ENCODE measurements at regions not wholly inside any gene's neighbourhood (a gene's known extent, or its start where the extent isn't known, plus 50 kb on each side); places are given as distances from the start of the nearest gene placed in this dataset.

DNA sequence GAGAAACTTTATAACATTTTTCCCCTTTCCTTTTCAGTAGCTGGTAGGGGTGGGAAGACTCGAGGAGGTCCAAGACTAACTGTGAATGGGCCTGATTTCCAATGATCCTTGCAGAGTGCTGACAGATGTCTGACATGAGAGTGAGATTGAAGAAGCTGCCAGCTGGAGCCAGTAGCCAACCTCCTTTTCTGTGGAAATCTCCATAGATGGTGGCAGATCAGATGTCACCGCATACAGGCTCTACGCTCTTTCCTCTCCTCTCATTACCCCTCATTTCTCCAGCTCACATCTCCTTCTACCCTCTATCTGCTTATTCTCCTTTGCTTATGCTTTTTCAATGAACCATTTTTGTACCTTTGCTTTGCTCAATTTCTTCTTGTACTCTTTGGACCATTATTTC lies 395.2 kb upstream of the TNC start:
- TF ChIP-seq, protein P1, sequence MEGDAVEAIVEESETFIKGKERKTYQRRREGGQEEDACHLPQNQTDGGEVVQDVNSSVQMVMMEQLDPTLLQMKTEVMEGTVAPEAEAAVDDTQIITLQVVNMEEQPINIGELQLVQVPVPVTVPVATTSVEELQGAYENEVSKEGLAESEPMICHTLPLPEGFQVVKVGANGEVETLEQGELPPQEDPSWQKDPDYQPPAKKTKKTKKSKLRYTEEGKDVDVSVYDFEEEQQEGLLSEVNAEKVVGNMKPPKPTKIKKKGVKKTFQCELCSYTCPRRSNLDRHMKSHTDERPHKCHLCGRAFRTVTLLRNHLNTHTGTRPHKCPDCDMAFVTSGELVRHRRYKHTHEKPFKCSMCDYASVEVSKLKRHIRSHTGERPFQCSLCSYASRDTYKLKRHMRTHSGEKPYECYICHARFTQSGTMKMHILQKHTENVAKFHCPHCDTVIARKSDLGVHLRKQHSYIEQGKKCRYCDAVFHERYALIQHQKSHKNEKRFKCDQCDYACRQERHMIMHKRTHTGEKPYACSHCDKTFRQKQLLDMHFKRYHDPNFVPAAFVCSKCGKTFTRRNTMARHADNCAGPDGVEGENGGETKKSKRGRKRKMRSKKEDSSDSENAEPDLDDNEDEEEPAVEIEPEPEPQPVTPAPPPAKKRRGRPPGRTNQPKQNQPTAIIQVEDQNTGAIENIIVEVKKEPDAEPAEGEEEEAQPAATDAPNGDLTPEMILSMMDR (IDR thresholded peaks at IDR 0.05), result no peak
- no peak for TF ChIP-seq POLR2A (IDR thresholded peaks at IDR 0.05)
